ENCODE measurements at regions not wholly inside any gene's neighbourhood (a gene's known extent, or its start where the extent isn't known, plus 50 kb on each side); places are given as distances from the start of the nearest gene placed in this dataset.

- no peak for TF ChIP-seq CTCF (IDR thresholded peaks at IDR 0.05)
- TF ChIP-seq ZFX (IDR thresholded peaks at IDR 0.05; ENCODE audit: borderline replicate concordance): no peak
Measured at GRCh38 chr7:98685541-98685940, 68.5 kb downstream of the NPTX2 start.
